Ovary (tissue), 7 donors: ENCODE measurements at regions not wholly inside any gene's neighbourhood (a gene's known extent, or its start where the extent isn't known, plus 50 kb on each side); places are given as distances from the start of the nearest gene placed in this dataset.

Experiments used
- DNase-seq, 5 donors: peaks; one replicate each; pipeline ENCODE4 v3.0.0-alpha.2; 2019 to 2020
- H3K27ac ChIP-seq, 2 donors: fragments of 200-600 bp; one replicate each; pipeline versions ENCODE4 v1.5.1 to v1.8.0; 2019 to 2022
- H3K27me3 ChIP-seq: fragments of 200-600 bp; one replicate; pipeline ENCODE4 v1.8.0; 2022
- H3K36me3 ChIP-seq: fragments of 200-600 bp; sonication (generic); one replicate; pipeline ENCODE4 v1.5.1; 2019
- H3K4me1 ChIP-seq: one replicate; pipeline ENCODE4 v1.8.1; 2013; ENCODE audit warnings: mild to moderate bottlenecking, moderate library complexity; ENCODE audit not compliant: insufficient read depth
- H3K4me3 ChIP-seq: fragments of 200-600 bp; sonication (generic); one replicate; pipeline ENCODE4 v1.5.1; 2017
- H3K9me3 ChIP-seq, 2 donors: fragments of 200-600 bp in 1 of 2; sonication (generic) in 1 of 2; one replicate each; pipeline versions ENCODE4 v1.5.1 to v1.8.1; 2013 to 2019; ENCODE audit warnings: mild to moderate bottlenecking in 1 of 2, moderate library complexity in 1 of 2
- EP300 ChIP-seq: sonication (generic); formaldehyde crosslinking; IDR thresholded peaks from one replicate; pipeline ENCODE4 v1.6.1; 2017; ENCODE audit warnings: antibody characterized with exemption
- POLR2A ChIP-seq: fragments of 450-650 bp; IDR thresholded peaks from one replicate; pipeline ENCODE4 v1.6.1; 2017; ENCODE audit warnings: antibody characterized with exemption, mild to moderate bottlenecking, moderate library complexity
- WGBS, 3 donors: extraction: QIAGEN DNeasy Blood & Tissue Kit in 1 of 3; methylation state at CpG; one replicate each; pipeline versions ENCODE4 v1.1.5 to v1.1.7; 2013 to 2017; 5-methylcytosine and 5-hydroxymethylcytosine counted together
- intact Hi-C, 4 donors: fragments of 100-400 bp; cut with DNase I; formaldehyde crosslinking; loops; one replicate each; pipeline versions ENCODE4 v1.11.0 to v1.15.1; 2022 to 2023
- TF ChIP-seq, protein P1 (sequence below), 3 donors: fragments of 450-650 bp in 2 of 3; fragments of 200-600 bp in 1 of 3; IDR thresholded peaks; one replicate each; pipeline versions ENCODE4 v1.5.1 to v1.8.0; 2016 to 2022; ENCODE audit warnings: antibody characterized with exemption in 3 of 3, mild to moderate bottlenecking in 1 of 3
- donor health status: DM: no; HTN: no; CAD: no; lungs with moderate emphysema.
- donor health status: DM: no; HTN: no; CAD: no.
- donor health status: Bipolar disorder and iron deficiency.
- donor health status: DM: no; HTN: no; CAD: no.
- donor health status: DM: yes; HTN: yes; CAD: no.

- DNase-seq = no peak
- Histone ChIP-seq H3K36me3 (no peaks in the 10 kb centered on the region), H3K4me1 (no peaks in the 10 kb centered on the region), H3K27ac (no peak overlapping the region), H3K27me3 (no peaks in the 10 kb centered on the region), H3K4me3 (no peak overlapping the region), H3K9me3 (no peaks in the 10 kb centered on the region)
- intact Hi-C loops = no loop called here
- WGBS, 3 donors = 52 to 61% (median 52%) methylated on average over 9 of the region's 9 CpGs
- no peak for TF ChIP-seq POLR2A
- TF ChIP-seq, protein P1, sequence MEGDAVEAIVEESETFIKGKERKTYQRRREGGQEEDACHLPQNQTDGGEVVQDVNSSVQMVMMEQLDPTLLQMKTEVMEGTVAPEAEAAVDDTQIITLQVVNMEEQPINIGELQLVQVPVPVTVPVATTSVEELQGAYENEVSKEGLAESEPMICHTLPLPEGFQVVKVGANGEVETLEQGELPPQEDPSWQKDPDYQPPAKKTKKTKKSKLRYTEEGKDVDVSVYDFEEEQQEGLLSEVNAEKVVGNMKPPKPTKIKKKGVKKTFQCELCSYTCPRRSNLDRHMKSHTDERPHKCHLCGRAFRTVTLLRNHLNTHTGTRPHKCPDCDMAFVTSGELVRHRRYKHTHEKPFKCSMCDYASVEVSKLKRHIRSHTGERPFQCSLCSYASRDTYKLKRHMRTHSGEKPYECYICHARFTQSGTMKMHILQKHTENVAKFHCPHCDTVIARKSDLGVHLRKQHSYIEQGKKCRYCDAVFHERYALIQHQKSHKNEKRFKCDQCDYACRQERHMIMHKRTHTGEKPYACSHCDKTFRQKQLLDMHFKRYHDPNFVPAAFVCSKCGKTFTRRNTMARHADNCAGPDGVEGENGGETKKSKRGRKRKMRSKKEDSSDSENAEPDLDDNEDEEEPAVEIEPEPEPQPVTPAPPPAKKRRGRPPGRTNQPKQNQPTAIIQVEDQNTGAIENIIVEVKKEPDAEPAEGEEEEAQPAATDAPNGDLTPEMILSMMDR (IDR thresholded peaks at IDR 0.05) = no peak
- no peak for TF ChIP-seq EP300
Measured at GRCh38 chr14:106044949-106045596, 518.7 kb downstream of the TMEM121 start.

DNA sequence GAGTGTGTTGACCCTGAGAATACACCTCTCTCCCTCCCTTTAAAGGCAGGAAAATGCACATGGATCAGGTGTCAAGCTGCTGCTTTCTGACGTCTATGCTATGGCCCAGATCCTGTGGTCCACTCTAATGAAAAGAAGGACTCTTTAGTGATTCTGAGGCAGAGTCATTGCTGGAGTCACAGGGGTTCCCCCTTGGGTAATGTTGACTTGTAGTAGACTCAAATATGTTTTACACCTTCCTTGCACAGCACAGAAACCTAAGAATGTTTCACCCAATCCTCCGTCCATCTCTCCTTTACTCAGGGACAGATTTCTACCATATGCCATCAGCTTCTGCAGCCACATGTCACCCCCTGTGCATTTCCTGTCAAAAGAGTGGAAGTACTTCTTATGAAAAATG lies 525.4 kb downstream of the TMEM121 start:
- Histone ChIP-seq H3K4me3 (no peak overlapping the region), H3K4me1 (no peaks in the 10 kb centered on the region), H3K9me3 (no peaks in the 10 kb centered on the region), H3K27me3 (no peaks in the 10 kb centered on the region), H3K36me3 (no peaks in the 10 kb centered on the region), H3K27ac (no peak overlapping the region)
- WGBS, 3 donors = 66 to 78% (median 70%) methylated on average over 2 of the region's 2 CpGs
- no peak for TF ChIP-seq POLR2A
- TF ChIP-seq EP300 = no peak
- TF ChIP-seq, protein P1 (IDR thresholded peaks at IDR 0.05) = no peak
- DNase-seq = no peak
- intact Hi-C loops = no loop called here

DNA sequence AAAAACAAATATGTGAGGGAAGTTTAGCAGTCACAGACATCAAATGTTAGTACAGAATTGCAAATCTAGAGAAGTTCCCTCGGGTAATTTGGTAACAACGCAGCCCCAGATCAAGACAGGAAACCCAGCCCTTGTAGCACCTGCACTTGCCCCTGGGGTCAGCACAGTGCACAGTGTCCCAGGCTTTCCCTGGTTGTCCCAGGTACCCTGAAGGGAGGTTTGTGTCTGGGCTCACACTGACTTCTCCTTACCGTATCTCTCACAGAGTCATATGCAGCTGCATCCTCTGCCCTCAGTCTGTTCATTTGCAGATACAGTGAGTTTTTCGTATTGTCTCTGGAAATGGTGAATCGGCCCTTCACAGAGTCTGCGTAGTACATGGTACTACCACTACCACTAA lies 528.9 kb downstream of the TMEM121 start:
- Histone ChIP-seq H3K36me3 (no peaks in the 10 kb centered on the region), H3K4me1 (no peaks in the 10 kb centered on the region), H3K27ac (no peak overlapping the region), H3K4me3 (no peak overlapping the region), H3K27me3 (no peaks in the 10 kb centered on the region), H3K9me3 (no peaks in the 10 kb centered on the region)
- WGBS, 3 donors = 44 to 72% (median 52%) methylated on average over 6 of the region's 6 CpGs
- TF ChIP-seq, protein P1 (IDR thresholded peaks at IDR 0.05) = no peak
- TF ChIP-seq POLR2A (no peak), EP300 (no peak)
- intact Hi-C loops = no loop called here
- DNase-seq = no peak

DNA sequence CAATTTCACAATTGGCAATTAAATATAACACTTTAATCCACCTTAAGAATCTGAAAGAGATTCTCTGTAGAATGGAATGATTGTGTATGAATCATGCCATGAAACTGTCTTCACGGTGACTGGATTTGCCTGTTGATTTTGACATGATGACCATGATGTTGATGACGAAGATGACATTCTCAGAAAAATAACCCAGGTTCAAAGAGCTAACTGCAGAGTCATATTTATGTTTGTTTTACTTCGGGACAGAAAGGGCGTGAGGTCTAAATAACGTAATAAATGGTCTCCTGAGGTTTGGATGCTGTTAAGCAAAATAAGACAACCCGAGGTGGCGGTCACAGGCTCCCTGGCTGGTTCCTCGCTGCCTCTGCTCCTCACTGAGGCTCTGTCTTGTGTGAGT lies 532.0 kb downstream of the TMEM121 start:
- TF ChIP-seq, protein P1 (IDR thresholded peaks at IDR 0.05) = no peak
- TF ChIP-seq POLR2A = no peak
- no peak for TF ChIP-seq EP300
- intact Hi-C loops = no loop called here
- Histone ChIP-seq H3K27ac (no peak overlapping the region), H3K4me3 (no peak overlapping the region), H3K27me3 (no peaks in the 10 kb centered on the region), H3K36me3 (no peaks in the 10 kb centered on the region), H3K4me1 (no peaks in the 10 kb centered on the region), H3K9me3 (no peaks in the 10 kb centered on the region)
- 46 to 55% (median 54%) methylated on average over 8 of the region's 8 CpGs for WGBS, 3 donors
- no peak for DNase-seq
